ENCODE measurements at regions not wholly inside any gene's neighbourhood (a gene's known extent, or its start where the extent isn't known, plus 50 kb on each side); places are given as distances from the start of the nearest gene placed in this dataset.

DNA sequence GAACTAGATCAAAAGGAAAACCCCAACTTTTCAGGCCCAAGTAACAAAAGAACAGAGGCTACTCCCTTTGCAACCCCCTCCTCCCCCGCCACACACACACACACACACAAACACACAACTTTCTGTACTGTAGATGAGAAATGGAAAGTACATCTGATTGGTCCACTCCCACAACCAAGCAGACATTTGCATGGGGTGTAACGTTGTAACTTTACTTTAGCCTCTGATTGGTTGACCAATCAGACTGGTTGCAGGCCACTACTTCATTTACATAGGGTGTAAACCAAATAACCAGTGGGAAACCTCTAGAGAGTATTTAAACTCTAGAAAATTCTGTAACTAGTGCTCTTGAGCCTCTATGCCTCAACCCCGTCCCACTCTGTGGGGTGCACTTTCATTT lies 425.5 kb downstream of the GXYLT1 start:
- TF ChIP-seq, protein P1, sequence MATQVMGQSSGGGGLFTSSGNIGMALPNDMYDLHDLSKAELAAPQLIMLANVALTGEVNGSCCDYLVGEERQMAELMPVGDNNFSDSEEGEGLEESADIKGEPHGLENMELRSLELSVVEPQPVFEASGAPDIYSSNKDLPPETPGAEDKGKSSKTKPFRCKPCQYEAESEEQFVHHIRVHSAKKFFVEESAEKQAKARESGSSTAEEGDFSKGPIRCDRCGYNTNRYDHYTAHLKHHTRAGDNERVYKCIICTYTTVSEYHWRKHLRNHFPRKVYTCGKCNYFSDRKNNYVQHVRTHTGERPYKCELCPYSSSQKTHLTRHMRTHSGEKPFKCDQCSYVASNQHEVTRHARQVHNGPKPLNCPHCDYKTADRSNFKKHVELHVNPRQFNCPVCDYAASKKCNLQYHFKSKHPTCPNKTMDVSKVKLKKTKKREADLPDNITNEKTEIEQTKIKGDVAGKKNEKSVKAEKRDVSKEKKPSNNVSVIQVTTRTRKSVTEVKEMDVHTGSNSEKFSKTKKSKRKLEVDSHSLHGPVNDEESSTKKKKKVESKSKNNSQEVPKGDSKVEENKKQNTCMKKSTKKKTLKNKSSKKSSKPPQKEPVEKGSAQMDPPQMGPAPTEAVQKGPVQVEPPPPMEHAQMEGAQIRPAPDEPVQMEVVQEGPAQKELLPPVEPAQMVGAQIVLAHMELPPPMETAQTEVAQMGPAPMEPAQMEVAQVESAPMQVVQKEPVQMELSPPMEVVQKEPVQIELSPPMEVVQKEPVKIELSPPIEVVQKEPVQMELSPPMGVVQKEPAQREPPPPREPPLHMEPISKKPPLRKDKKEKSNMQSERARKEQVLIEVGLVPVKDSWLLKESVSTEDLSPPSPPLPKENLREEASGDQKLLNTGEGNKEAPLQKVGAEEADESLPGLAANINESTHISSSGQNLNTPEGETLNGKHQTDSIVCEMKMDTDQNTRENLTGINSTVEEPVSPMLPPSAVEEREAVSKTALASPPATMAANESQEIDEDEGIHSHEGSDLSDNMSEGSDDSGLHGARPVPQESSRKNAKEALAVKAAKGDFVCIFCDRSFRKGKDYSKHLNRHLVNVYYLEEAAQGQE (tag by site-specific recombination; IDR thresholded peaks at IDR 0.05): no peak
- TF ChIP-seq ZNF24 (tag by site-specific recombination; IDR thresholded peaks at IDR 0.05) (no peak), ZNF274 (IDR thresholded peaks at IDR 0.05; ENCODE audit: low read length) (no peak), ZNF274 (tag by site-specific recombination; IDR thresholded peaks at IDR 0.05; ENCODE audit: borderline replicate concordance) (no peak), ZBTB21 (tag by site-specific recombination; IDR thresholded peaks at IDR 0.05) (no peak), ZEB2 (tag by site-specific recombination; IDR thresholded peaks at IDR 0.05) (no peak)
- TF ChIP-seq, protein P2, sequence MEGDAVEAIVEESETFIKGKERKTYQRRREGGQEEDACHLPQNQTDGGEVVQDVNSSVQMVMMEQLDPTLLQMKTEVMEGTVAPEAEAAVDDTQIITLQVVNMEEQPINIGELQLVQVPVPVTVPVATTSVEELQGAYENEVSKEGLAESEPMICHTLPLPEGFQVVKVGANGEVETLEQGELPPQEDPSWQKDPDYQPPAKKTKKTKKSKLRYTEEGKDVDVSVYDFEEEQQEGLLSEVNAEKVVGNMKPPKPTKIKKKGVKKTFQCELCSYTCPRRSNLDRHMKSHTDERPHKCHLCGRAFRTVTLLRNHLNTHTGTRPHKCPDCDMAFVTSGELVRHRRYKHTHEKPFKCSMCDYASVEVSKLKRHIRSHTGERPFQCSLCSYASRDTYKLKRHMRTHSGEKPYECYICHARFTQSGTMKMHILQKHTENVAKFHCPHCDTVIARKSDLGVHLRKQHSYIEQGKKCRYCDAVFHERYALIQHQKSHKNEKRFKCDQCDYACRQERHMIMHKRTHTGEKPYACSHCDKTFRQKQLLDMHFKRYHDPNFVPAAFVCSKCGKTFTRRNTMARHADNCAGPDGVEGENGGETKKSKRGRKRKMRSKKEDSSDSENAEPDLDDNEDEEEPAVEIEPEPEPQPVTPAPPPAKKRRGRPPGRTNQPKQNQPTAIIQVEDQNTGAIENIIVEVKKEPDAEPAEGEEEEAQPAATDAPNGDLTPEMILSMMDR (tag by site-specific recombination; IDR thresholded peaks at IDR 0.05): no peak
- TF ChIP-seq, protein P3, sequence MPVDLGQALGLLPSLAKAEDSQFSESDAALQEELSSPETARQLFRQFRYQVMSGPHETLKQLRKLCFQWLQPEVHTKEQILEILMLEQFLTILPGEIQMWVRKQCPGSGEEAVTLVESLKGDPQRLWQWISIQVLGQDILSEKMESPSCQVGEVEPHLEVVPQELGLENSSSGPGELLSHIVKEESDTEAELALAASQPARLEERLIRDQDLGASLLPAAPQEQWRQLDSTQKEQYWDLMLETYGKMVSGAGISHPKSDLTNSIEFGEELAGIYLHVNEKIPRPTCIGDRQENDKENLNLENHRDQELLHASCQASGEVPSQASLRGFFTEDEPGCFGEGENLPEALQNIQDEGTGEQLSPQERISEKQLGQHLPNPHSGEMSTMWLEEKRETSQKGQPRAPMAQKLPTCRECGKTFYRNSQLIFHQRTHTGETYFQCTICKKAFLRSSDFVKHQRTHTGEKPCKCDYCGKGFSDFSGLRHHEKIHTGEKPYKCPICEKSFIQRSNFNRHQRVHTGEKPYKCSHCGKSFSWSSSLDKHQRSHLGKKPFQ (tag by site-specific recombination; IDR thresholded peaks at IDR 0.05): no peak
- TF ChIP-seq, protein P4, sequence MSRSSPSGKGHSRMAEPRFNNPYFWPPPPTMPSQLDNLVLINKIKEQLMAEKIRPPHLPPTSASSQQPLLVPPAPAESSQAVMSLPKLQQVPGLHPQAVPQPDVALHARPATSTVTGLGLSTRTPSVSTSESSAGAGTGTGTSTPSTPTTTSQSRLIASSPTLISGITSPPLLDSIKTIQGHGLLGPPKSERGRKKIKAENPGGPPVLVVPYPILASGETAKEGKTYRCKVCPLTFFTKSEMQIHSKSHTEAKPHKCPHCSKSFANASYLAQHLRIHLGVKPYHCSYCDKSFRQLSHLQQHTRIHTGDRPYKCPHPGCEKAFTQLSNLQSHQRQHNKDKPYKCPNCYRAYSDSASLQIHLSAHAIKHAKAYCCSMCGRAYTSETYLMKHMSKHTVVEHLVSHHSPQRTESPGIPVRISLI (tag by site-specific recombination; IDR thresholded peaks at IDR 0.05): no peak

Measured in HEK293 (cell line).